Urinary bladder (tissue), 3 donors: ENCODE measurements at regions not wholly inside any gene's neighbourhood (a gene's known extent, or its start where the extent isn't known, plus 50 kb on each side); places are given as distances from the start of the nearest gene placed in this dataset.

Source experiments
- DNase-seq: peaks from one replicate; pipeline ENCODE4 v3.0.0-alpha.2; 2015; ENCODE audit errors: extremely low spot score
- H3K27ac ChIP-seq: one replicate; pipeline ENCODE4 v1.5.1; 2013; ENCODE audit warnings: low read depth, mild to moderate bottlenecking, moderate library complexity
- H3K36me3 ChIP-seq: one replicate; pipeline ENCODE4 v1.6.1; 2013; ENCODE audit warnings: mild to moderate bottlenecking, moderate library complexity; ENCODE audit not compliant: insufficient read depth
- H3K4me1 ChIP-seq: one replicate; pipeline ENCODE4 v1.6.1; 2013; ENCODE audit warnings: mild to moderate bottlenecking, moderate library complexity; ENCODE audit not compliant: insufficient read depth
- H3K4me3 ChIP-seq: one replicate; pipeline ENCODE4 v1.5.1; 2013; ENCODE audit warnings: low read depth, low read length
- WGBS: extraction: QIAGEN DNeasy Blood & Tissue Kit; methylation state at CpG from one replicate; pipeline ENCODE4 v1.1.7; 2013; 5-methylcytosine and 5-hydroxymethylcytosine counted together
- donor health status: healthy with polysubstance abuse.
- donor health status: healthy.

- no peak overlapping the region for H3K27ac ChIP-seq
- no peaks in the 10 kb centered on the region for H3K4me1 ChIP-seq
- peak; percentile 23 for DNase-seq
- 38% methylated on average over 8 of the region's 8 CpGs for WGBS
- no peak overlapping the region for H3K4me3 ChIP-seq
- H3K36me3 ChIP-seq, result no peaks in the 10 kb centered on the region
Observed at GRCh38 chr5:32842813-32843530, 131.9 kb downstream of the NPR3 start.

- Histone ChIP-seq H3K27ac (no peak overlapping the region), H3K36me3 (no peaks in the 10 kb centered on the region), H3K4me3 (no peak overlapping the region), H3K4me1 (no peaks in the 10 kb centered on the region)
- WGBS, result 69% methylated on average over 3 of the region's 3 CpGs
- DNase-seq, result no peak
Observed at GRCh38 chr5:32843531-32843895, 132.4 kb downstream of the NPR3 start.

DNA sequence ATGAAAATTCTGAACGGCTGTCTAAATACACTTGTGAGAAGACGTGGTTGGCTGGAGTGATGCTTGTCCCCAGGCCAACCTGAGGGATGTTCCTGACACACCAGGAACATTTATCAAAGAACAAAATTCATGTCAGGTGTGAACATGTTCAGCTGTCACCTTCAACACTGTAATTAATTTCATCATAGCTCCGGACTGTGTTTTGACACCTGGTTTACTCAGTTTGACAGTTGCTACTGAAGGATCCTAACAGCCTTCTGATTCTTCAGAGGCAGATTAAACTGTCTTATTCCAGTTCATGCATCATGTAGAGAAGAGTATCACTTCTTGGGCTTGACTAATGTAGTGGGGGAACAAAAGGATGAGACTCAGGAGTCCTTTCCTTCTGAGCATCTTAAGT is 134.1 kb downstream of the NPR3 start:
- DNase-seq, result no peak
- WGBS, result 83% methylated on average over 3 of the region's 3 CpGs
- Histone ChIP-seq H3K36me3 (no peaks in the 10 kb centered on the region), H3K4me1 (no peaks in the 10 kb centered on the region), H3K4me3 (no peak overlapping the region), H3K27ac (no peak overlapping the region)

- Histone ChIP-seq H3K4me3 (no peak overlapping the region), H3K4me1 (no peaks in the 10 kb centered on the region), H3K36me3 (no peaks in the 10 kb centered on the region), H3K27ac (no peak overlapping the region)
- no peak for DNase-seq
Observed at GRCh38 chr5:32848120-32848519, 137.0 kb downstream of the NPR3 start.

DNA sequence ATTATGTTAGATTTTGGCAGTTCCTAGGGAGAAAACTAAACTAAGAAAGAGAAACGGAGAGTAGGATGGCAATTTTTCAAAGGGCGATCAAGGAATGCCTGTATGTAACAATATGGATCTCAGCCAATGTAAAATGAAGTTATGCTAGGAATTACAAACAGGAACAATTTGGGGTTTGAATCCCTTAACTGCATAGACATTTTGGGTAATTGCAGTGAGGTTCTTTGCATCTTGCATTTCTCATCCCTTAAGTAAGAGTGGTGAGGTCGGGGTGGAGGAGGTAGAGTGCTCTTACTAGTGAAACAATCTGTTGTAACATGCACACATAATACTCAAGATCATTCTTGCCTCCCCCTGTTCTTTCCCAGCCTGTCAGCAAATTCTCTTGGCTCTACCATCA is 137.6 kb downstream of the NPR3 start:
- H3K27ac ChIP-seq, result no peak overlapping the region
- 63% methylated on average over 3 of the region's 3 CpGs for WGBS
- H3K4me3 ChIP-seq, result no peak overlapping the region
- H3K4me1 ChIP-seq, result no peaks in the 10 kb centered on the region
- no peak for DNase-seq
- H3K36me3 ChIP-seq, result no peaks in the 10 kb centered on the region

DNA sequence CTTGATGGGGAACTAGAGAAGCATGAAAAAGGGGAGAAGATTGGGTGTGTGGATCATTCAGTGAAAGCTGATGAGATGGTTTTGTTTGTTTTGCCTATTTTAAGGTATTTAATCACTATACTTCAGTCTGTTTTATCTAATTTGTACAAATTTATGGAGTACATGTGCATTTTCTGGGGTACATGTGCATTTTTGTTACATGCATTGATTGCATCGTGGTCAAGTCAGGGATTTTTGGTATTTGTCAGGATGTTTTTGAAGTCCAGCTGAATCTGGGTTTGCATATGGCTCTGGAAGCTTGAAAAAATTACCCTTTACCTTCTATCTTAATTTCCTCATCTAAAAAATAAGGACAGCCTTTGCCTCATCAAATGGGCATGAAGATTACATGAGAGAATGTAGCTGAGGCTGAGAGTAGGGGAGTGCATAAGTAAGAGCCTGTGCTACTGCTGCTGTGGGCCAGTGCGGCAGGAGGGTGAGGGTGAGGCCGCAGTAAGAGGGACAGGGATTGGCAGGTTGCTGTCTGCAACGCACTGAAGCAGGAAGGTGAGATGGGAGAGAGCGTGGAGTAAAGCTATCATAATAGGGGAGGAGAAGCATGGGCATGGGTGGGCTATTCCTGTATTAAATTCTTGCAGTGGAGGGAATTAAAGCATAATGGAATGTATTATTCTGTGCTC is 139.8 kb downstream of the NPR3 start:
- 83% methylated on average over 5 of the region's 5 CpGs for WGBS
- Histone ChIP-seq H3K4me1 (no peaks in the 10 kb centered on the region), H3K36me3 (no peaks in the 10 kb centered on the region), H3K4me3 (no peak overlapping the region), H3K27ac (no peak overlapping the region)
- no peak for DNase-seq

DNA sequence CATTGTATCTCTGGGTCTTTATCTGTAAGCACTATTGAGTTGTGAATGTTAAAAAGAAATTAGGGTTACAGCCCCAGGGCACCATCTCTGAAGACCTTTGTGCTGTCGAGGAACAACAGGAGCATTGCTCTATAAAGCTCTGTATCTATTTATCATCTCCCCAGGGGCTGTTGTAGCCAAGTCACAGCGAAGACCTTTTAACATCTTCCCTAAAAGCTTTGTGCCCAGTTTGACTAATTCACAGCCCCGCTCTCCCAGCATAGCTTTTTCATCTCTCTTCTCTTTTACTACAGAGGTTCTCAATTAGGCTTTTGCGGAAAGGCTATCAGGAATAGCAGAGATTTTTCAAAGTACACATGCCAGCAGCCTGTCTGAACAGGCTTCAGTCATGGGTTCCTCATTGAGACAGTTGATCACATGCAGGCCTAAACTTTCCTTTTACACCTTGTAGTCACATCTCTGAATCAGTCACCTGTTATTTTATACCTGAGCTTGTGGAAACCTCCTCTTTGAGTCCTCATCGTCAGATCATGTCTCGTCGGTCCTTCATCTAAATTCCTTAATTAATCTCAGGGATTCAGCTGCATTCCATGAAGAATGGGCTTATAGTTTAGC is 140.5 kb downstream of the NPR3 start:
- H3K4me1 ChIP-seq, result no peaks in the 10 kb centered on the region
- no peak overlapping the region for H3K27ac ChIP-seq
- no peaks in the 10 kb centered on the region for H3K36me3 ChIP-seq
- no peak overlapping the region for H3K4me3 ChIP-seq
- DNase-seq, result no peak
- 74% methylated on average over 7 of the region's 7 CpGs for WGBS

GRCh38 chr5:32852535-32852934 is 141.4 kb downstream of the NPR3 start:
- H3K4me3 ChIP-seq, result no peak overlapping the region
- DNase-seq, result no peak
- 33% methylated on average over 8 of the region's 8 CpGs for WGBS
- no peaks in the 10 kb centered on the region for H3K4me1 ChIP-seq
- H3K36me3 ChIP-seq, result no peaks in the 10 kb centered on the region
- H3K27ac ChIP-seq, result no peak overlapping the region

DNA sequence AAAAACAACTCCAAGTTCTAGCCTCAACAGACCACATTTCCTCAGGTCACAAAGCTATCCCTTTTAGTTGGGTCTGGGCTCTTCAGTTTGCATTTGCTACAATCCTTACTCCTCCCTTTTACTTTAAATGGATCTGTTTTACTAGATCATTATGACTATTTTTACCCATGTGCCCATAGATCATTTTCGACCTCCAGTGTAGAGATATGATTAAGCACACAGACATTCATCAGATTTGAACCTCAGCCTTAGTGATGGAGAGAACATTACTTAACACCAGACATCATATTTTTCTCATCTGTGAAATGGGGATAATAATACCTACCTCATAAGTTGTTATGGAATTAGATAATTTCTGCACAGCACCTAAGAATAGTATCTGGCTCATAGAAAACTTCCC is 141.9 kb downstream of the NPR3 start:
- H3K4me1 ChIP-seq, result no peaks in the 10 kb centered on the region
- no peak for DNase-seq
- H3K36me3 ChIP-seq, result no peaks in the 10 kb centered on the region
- no peak overlapping the region for H3K27ac ChIP-seq
- WGBS, result 76% methylated on average over 1 of the region's 1 CpG
- H3K4me3 ChIP-seq, result no peak overlapping the region

GRCh38 chr5:32854473-32854872 is 143.4 kb downstream of the NPR3 start:
- Histone ChIP-seq H3K27ac (no peak overlapping the region), H3K4me1 (no peaks in the 10 kb centered on the region), H3K4me3 (no peak overlapping the region), H3K36me3 (no peaks in the 10 kb centered on the region)
- no peak for DNase-seq

GRCh38 chr5:32859211-32859641 is 148.1 kb downstream of the NPR3 start:
- Histone ChIP-seq H3K4me3 (no peak overlapping the region), H3K36me3 (no peaks in the 10 kb centered on the region), H3K27ac (no peak overlapping the region), H3K4me1 (no peaks in the 10 kb centered on the region)
- no peak for DNase-seq

DNA sequence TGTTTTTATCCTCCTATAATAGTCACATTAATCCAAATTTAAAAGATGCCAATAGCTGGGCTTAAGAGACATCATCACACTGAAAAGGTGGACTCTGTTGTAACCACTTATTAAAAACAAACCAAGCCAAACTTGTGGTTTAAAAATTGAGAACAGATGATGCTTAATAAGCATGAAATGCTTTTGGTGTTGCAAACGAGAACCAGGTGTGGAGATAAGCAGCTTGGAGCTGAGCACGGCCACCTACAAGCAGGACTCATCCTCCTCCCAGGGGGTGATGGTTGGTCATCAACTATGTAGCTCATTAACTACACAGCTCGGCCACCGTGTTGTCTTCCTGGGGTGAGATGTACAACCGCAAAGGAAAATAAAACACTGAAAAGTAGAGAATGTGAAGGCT is 154.4 kb downstream of the NPR3 start:
- WGBS, result 41% methylated on average over 5 of the region's 5 CpGs

GRCh38 chr5:32866138-32866537 is 155.0 kb downstream of the NPR3 start:
- H3K4me3 ChIP-seq, result no peak overlapping the region
- DNase-seq, result no peak
- H3K36me3 ChIP-seq, result no peaks in the 10 kb centered on the region
- 64% methylated on average over 1 of the region's 1 CpG for WGBS
- no peaks in the 10 kb centered on the region for H3K4me1 ChIP-seq
- no peak overlapping the region for H3K27ac ChIP-seq

More for the DNA sequence above, 154.4 kb downstream of the NPR3 start:
- Histone ChIP-seq H3K36me3 (no peaks in the 10 kb centered on the region), H3K27ac (no peak overlapping the region), H3K4me3 (no peak overlapping the region), H3K4me1 (no peaks in the 10 kb centered on the region)
- no peak for DNase-seq

DNA sequence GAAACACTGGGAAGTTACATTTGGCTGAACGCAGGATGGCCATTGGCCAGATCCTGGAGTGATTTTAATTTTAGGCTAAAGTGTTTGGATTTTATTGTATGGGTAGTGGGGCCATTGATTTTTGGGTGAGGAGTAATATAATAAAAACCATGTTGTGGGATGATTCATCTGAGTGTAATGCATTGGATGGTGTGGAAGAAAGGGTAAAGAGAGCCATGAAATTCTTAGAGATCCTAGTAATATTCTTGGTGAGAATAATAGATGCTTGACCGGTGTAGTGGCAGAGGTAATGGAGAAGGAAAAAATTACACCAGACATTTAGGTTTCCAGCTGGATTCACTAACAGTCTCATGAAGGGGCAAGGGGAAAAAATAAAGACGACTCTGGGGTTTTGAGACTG is 158.1 kb downstream of the NPR3 start:
- Histone ChIP-seq H3K27ac (no peak overlapping the region), H3K4me1 (no peaks in the 10 kb centered on the region), H3K4me3 (no peak overlapping the region), H3K36me3 (no peaks in the 10 kb centered on the region)
- DNase-seq, result no peak
- 82% methylated on average over 3 of the region's 3 CpGs for WGBS
